Subcutaneous abdominal adipose tissue (tissue), 5 donors: ENCODE measurements at regions not wholly inside any gene's neighbourhood (a gene's known extent, or its start where the extent isn't known, plus 50 kb on each side); places are given as distances from the start of the nearest gene placed in this dataset.

Source experiments
- H3K27ac ChIP-seq: one replicate; pipeline ENCODE4 v1.7.0; 2013; ENCODE audit warnings: low read depth, mild to moderate bottlenecking, inconsistent platforms, low read length, moderate library complexity
- H3K27me3 ChIP-seq, 5 donors: one replicate each; pipeline ENCODE4 v1.7.0; 2013; ENCODE audit warnings: low read length in 5 of 5, inconsistent platforms in 1 of 5; ENCODE audit not compliant: control insufficient read depth in 5 of 5, insufficient read depth in 4 of 5
- H3K36me3 ChIP-seq, 5 donors: one replicate each; pipeline ENCODE4 v1.7.0; 2013; ENCODE audit warnings: low read length in 5 of 5; ENCODE audit not compliant: control insufficient read depth in 5 of 5, insufficient read depth in 5 of 5
- H3K4me1 ChIP-seq, 5 donors: one replicate each; pipeline ENCODE4 v1.7.0; 2013; ENCODE audit warnings: low read length in 5 of 5, mild to moderate bottlenecking in 3 of 5, moderate library complexity in 1 of 5; ENCODE audit not compliant: control insufficient read depth in 5 of 5, insufficient read depth in 5 of 5
- H3K4me3 ChIP-seq, 5 donors: one replicate each; pipeline ENCODE4 v1.7.0; 2013; ENCODE audit warnings: low read length in 5 of 5, low read depth in 1 of 5
- H3K9ac ChIP-seq, 5 donors: one replicate each; pipeline ENCODE4 v1.7.0; 2013; ENCODE audit warnings: low read length in 5 of 5, mild to moderate bottlenecking in 4 of 5, moderate library complexity in 3 of 5
- H3K9me3 ChIP-seq, 5 donors: one replicate each; pipeline ENCODE4 v1.7.0; 2013; ENCODE audit warnings: low read length in 5 of 5; ENCODE audit not compliant: control insufficient read depth in 5 of 5
- donor health status: healthy.
- donor health status: healthy.
- donor health status: healthy.
- donor health status: healthy.
- donor health status: healthy.

- Histone ChIP-seq H3K9ac (no peak overlapping the region), H3K4me3 (no peak overlapping the region)
These were observed 242.3 kb upstream of the NOCT start for GRCh38 chr4:138773321-138773720.

GRCh38 chr4:138772366-138772765 lies 243.2 kb upstream of the NOCT start:
- Histone ChIP-seq H3K9me3 (no peaks in the 10 kb centered on the region), H3K4me3 (no peak overlapping the region), H3K27me3 (no peaks in the 10 kb centered on the region), H3K4me1 (peaks cover 0 to 7% (median 3%) of the 10 kb centered on the region in 5 donors), H3K27ac (no peak overlapping the region), H3K9ac (no peak overlapping the region), H3K36me3 (no peaks in the 10 kb centered on the region)

More at GRCh38 chr4:138773321-138773720, 242.3 kb upstream of the NOCT start:
- Histone ChIP-seq H3K4me1 (peaks cover 0 to 7% (median 3%) of the 10 kb centered on the region in 5 donors), H3K27ac (no peak overlapping the region), H3K27me3 (no peaks in the 10 kb centered on the region), H3K9me3 (no peaks in the 10 kb centered on the region), H3K36me3 (no peaks in the 10 kb centered on the region)

GRCh38 chr4:138770818-138771217 lies 244.8 kb upstream of the NOCT start:
- H3K4me1 ChIP-seq: peaks cover 0 to 4% (median 1%) of the 10 kb centered on the region in 5 donors
- H3K36me3 ChIP-seq: no peaks in the 10 kb centered on the region
- no peaks in the 10 kb centered on the region for H3K9me3 ChIP-seq
- no peak overlapping the region for H3K27ac ChIP-seq
- H3K4me3 ChIP-seq: no peak overlapping the region
- H3K9ac ChIP-seq: no peak overlapping the region
- no peaks in the 10 kb centered on the region for H3K27me3 ChIP-seq

- no peaks in the 10 kb centered on the region for H3K27me3 ChIP-seq
- H3K9ac ChIP-seq: no peak overlapping the region
- no peak overlapping the region for H3K27ac ChIP-seq
- no peaks in the 10 kb centered on the region for H3K9me3 ChIP-seq
- H3K36me3 ChIP-seq: no peaks in the 10 kb centered on the region
- H3K4me1 ChIP-seq: no peaks in the 10 kb centered on the region
- H3K4me3 ChIP-seq: no peak overlapping the region
These were observed 249.2 kb upstream of the NOCT start for GRCh38 chr4:138766332-138766731.

GRCh38 chr4:138765442-138765841 lies 250.1 kb upstream of the NOCT start:
- Histone ChIP-seq H3K4me3 (no peak overlapping the region), H3K36me3 (no peaks in the 10 kb centered on the region), H3K27me3 (no peaks in the 10 kb centered on the region), H3K27ac (no peak overlapping the region), H3K9ac (no peak overlapping the region), H3K9me3 (no peaks in the 10 kb centered on the region), H3K4me1 (no peaks in the 10 kb centered on the region)

GRCh38 chr4:138761638-138762220 lies 253.9 kb upstream of the NOCT start:
- no peak overlapping the region for H3K4me3 ChIP-seq
- H3K9me3 ChIP-seq: no peaks in the 10 kb centered on the region
- H3K27ac ChIP-seq: no peak overlapping the region
- no peaks in the 10 kb centered on the region for H3K27me3 ChIP-seq
- H3K36me3 ChIP-seq: no peaks in the 10 kb centered on the region
- H3K9ac ChIP-seq: no peak overlapping the region
- H3K4me1 ChIP-seq: no peaks in the 10 kb centered on the region

GRCh38 chr4:138759554-138759902 lies 256.1 kb upstream of the NOCT start:
- Histone ChIP-seq H3K36me3 (no peaks in the 10 kb centered on the region), H3K4me3 (no peak overlapping the region), H3K9ac (no peak overlapping the region), H3K4me1 (no peaks in the 10 kb centered on the region), H3K27ac (no peak overlapping the region), H3K27me3 (no peaks in the 10 kb centered on the region), H3K9me3 (no peaks in the 10 kb centered on the region)

GRCh38 chr4:138758876-138759553 lies 256.6 kb upstream of the NOCT start:
- no peak overlapping the region for H3K27ac ChIP-seq

GRCh38 chr4:138758196-138758595 lies 257.4 kb upstream of the NOCT start:
- no peaks in the 10 kb centered on the region for H3K36me3 ChIP-seq
- H3K27me3 ChIP-seq: no peaks in the 10 kb centered on the region
- no peak overlapping the region for H3K4me3 ChIP-seq
- H3K27ac ChIP-seq: no peak overlapping the region
- H3K9me3 ChIP-seq: peaks cover 0 to 8% (median 3%) of the 10 kb centered on the region in 5 donors
- H3K4me1 ChIP-seq: no peaks in the 10 kb centered on the region
- no peak overlapping the region for H3K9ac ChIP-seq

More at GRCh38 chr4:138758876-138759553, 256.6 kb upstream of the NOCT start:
- Histone ChIP-seq H3K4me1 (no peaks in the 10 kb centered on the region), H3K9ac (no peak overlapping the region), H3K27me3 (no peaks in the 10 kb centered on the region), H3K4me3 (no peak overlapping the region), H3K36me3 (no peaks in the 10 kb centered on the region), H3K9me3 (no peaks in the 10 kb centered on the region)

GRCh38 chr4:138757432-138757831 lies 258.1 kb upstream of the NOCT start:
- no peak overlapping the region for H3K27ac ChIP-seq
- H3K36me3 ChIP-seq: no peaks in the 10 kb centered on the region
- H3K4me1 ChIP-seq: no peaks in the 10 kb centered on the region
- no peak overlapping the region for H3K4me3 ChIP-seq
- H3K9me3 ChIP-seq: peaks cover 0 to 9% (median 6%) of the 10 kb centered on the region in 5 donors
- H3K27me3 ChIP-seq: no peaks in the 10 kb centered on the region
- H3K9ac ChIP-seq: no peak overlapping the region
